HFF-Myc (cell line): ENCODE measurements at regions not wholly inside any gene's neighbourhood (a gene's known extent, or its start where the extent isn't known, plus 50 kb on each side); places are given as distances from the start of the nearest gene placed in this dataset.

Experiments
- DNase-seq: peaks from one replicate; pipeline ENCODE4 v3.0.0-alpha.2; 2011; ENCODE audit warnings: low read depth; ENCODE audit errors: extremely low read depth
- H3K4me3 ChIP-seq: replicated peaks from 2 replicates; pipeline ENCODE4 v1.5.1; 2011; ENCODE audit warnings: low read depth, mild to moderate bottlenecking, control low read depth, low read length
- CTCF ChIP-seq: IDR thresholded peaks from 2 replicates; pipeline ENCODE4 v1.5.1; 2012; ENCODE audit warnings: mild to moderate bottlenecking, low read depth, low read length, control low read depth; ENCODE audit errors: missing control alignments

- H3K4me3 ChIP-seq = no peak overlapping the region
- TF ChIP-seq CTCF = no peak
- DNase-seq = no peak
Measured at GRCh38 chr2:6060992-6061663, 368.9 kb downstream of the SOX11 start.

- no peak for TF ChIP-seq CTCF
- H3K4me3 ChIP-seq = no peak overlapping the region
- no peak for DNase-seq
Measured at GRCh38 chr2:6064757-6065156, 372.6 kb downstream of the SOX11 start.

- DNase-seq = no peak
- TF ChIP-seq CTCF = no peak
- H3K4me3 ChIP-seq = no peak overlapping the region
Measured at GRCh38 chr2:6065703-6066102, 373.5 kb downstream of the SOX11 start.

GRCh38 chr2:6067089-6067488, 374.9 kb downstream of the SOX11 start:
- no peak for TF ChIP-seq CTCF
- no peak for DNase-seq
- no peak overlapping the region for H3K4me3 ChIP-seq

GRCh38 chr2:6067806-6068205, 375.6 kb downstream of the SOX11 start:
- DNase-seq = no peak
- H3K4me3 ChIP-seq = no peak overlapping the region
- TF ChIP-seq CTCF = no peak

- no peak for DNase-seq
- H3K4me3 ChIP-seq = no peak overlapping the region
- no peak for TF ChIP-seq CTCF
Measured at GRCh38 chr2:6068429-6068828, 376.2 kb downstream of the SOX11 start.

- no peak for DNase-seq
- TF ChIP-seq CTCF = no peak
- no peak overlapping the region for H3K4me3 ChIP-seq
Measured at GRCh38 chr2:6069381-6069780, 377.2 kb downstream of the SOX11 start.
